ENCODE measurements at regions not wholly inside any gene's neighbourhood (a gene's known extent, or its start where the extent isn't known, plus 50 kb on each side); places are given as distances from the start of the nearest gene placed in this dataset.
"Not testable (repeated sequence)": the region's sequence is repeated elsewhere in the genome, so short reads cannot be mapped to it uniquely, and the experiment has no call there.

DNA sequence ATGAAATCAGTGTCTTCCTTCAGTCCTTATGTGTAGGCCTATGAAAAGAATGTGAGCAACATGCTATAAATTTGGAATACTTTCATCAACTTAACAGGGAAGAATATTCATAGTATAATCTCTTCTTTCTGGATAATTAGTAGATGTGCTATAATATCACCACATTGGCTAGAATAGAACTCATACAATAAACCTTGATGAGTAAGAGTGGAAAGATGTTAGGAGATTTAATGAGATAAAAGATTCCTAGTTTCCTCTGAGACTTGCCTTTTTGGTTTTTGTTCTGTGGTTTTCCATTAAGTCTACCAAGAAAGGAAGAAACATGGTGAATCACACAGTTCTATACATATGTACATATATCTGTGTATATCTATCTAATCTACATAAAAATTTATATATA lies 301.8 kb upstream of the PRR16 start:
- in situ Hi-C loops (cut with MboI; ENCODE audit: low pct_unique_long_range_greater_than_20kb, low sequenced_read_pairs, unreplicated experiment), result no loop called here
- TF ChIP-seq, protein P1, sequence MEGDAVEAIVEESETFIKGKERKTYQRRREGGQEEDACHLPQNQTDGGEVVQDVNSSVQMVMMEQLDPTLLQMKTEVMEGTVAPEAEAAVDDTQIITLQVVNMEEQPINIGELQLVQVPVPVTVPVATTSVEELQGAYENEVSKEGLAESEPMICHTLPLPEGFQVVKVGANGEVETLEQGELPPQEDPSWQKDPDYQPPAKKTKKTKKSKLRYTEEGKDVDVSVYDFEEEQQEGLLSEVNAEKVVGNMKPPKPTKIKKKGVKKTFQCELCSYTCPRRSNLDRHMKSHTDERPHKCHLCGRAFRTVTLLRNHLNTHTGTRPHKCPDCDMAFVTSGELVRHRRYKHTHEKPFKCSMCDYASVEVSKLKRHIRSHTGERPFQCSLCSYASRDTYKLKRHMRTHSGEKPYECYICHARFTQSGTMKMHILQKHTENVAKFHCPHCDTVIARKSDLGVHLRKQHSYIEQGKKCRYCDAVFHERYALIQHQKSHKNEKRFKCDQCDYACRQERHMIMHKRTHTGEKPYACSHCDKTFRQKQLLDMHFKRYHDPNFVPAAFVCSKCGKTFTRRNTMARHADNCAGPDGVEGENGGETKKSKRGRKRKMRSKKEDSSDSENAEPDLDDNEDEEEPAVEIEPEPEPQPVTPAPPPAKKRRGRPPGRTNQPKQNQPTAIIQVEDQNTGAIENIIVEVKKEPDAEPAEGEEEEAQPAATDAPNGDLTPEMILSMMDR (IDR thresholded peaks at IDR 0.05; ENCODE audit: extremely low read depth, insufficient read depth, missing control alignments), result no peak
- no peak for DNase-seq (ENCODE audit: low spot score)

DNA sequence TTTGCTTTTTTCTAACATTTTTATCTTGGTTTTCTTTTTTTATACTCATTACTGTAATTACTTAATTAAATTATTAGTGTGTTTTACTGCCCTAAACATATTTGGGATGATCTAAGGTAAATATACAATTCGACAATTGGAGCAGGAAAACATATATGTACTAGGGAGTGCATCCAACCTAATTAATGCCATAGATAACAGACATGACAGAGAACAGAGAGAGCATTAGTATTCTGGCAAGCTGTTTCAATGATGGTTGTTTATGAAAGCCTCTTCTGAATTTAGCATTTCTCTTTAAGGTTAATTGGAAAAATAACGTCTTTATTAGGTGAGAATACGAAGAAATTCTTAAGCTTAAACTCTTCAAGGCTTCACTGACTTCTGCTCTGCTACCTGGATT lies 300.1 kb upstream of the PRR16 start:
- TF ChIP-seq, protein P1 (IDR thresholded peaks at IDR 0.05; ENCODE audit: extremely low read depth, insufficient read depth, missing control alignments), result no peak
- DNase-seq (ENCODE audit: low spot score), result no peak
- in situ Hi-C loops (cut with MboI; ENCODE audit: low pct_unique_long_range_greater_than_20kb, low sequenced_read_pairs, unreplicated experiment), result no loop called here

DNA sequence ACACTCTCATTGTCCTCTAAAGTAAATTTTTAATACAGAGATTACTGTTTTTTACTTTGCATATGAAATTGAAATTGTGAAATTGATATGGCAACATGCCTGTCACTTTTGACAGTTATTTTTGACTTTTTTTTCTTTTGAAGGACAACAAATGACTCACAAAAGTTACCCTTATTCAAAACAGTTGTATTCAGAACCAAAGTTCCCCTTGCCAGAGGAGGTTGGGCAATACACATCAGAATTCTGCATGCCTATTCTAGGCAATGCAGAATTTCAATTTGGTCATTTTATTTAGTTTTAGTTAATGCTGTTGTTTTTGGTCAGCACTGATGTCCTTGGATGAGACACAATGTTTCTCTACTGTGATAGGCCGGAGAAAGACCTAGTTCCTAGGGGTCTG lies 299.1 kb upstream of the PRR16 start:
- TF ChIP-seq, protein P1 (IDR thresholded peaks at IDR 0.05; ENCODE audit: extremely low read depth, insufficient read depth, missing control alignments), result no peak
- in situ Hi-C loops (cut with MboI; ENCODE audit: low pct_unique_long_range_greater_than_20kb, low sequenced_read_pairs, unreplicated experiment), result no loop called here
- no peak for DNase-seq (ENCODE audit: low spot score)

DNA sequence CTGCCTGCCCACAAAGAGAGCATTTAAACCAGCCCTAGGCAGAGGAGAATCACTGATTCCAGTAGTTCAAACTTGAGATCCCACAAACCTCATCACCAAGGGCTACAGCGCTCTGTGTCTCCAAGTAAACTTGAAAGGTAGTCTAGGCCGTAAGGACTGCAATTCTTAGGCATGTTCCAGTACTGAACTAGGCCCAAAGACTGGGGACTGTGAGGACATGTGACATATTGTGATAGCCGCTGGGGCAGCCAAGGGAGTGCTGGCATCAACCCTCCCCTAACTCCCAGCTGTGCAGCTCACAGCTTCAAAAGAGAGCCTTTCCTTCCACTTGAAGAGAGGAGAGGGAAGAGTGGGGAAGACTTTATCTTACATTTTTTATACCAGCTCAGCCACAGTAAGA lies 291.0 kb upstream of the PRR16 start:
- in situ Hi-C loops (cut with MboI; ENCODE audit: low pct_unique_long_range_greater_than_20kb, low sequenced_read_pairs, unreplicated experiment), result no loop called here
- DNase-seq (ENCODE audit: low spot score), result no peak
- TF ChIP-seq, protein P1 (IDR thresholded peaks at IDR 0.05; ENCODE audit: extremely low read depth, insufficient read depth, missing control alignments), result no peak

DNA sequence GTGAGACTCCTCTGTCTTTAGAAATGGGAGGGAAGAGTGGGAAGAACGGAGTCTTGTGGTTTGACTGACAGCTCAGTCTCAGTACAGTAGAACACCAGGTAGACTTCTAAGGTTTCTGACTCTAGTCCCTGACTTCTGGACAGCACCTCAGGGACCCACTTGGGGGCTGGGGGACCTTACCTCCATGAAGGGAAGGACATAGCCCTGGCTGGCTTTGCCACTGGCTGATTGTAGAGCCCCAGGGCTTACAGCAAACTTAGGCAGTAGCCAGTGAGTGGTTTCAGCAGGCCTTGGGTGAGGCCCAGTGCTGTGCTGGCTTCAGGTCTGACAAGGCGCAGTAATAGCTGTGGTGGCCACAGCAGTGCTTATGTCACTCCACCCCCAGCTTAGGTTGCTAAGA lies 290.0 kb upstream of the PRR16 start:
- in situ Hi-C loops (cut with MboI; ENCODE audit: low pct_unique_long_range_greater_than_20kb, low sequenced_read_pairs, unreplicated experiment), result no loop called here
- TF ChIP-seq, protein P1 (IDR thresholded peaks at IDR 0.05; ENCODE audit: extremely low read depth, insufficient read depth, missing control alignments), result no peak
- no peak for DNase-seq (ENCODE audit: low spot score)

DNA sequence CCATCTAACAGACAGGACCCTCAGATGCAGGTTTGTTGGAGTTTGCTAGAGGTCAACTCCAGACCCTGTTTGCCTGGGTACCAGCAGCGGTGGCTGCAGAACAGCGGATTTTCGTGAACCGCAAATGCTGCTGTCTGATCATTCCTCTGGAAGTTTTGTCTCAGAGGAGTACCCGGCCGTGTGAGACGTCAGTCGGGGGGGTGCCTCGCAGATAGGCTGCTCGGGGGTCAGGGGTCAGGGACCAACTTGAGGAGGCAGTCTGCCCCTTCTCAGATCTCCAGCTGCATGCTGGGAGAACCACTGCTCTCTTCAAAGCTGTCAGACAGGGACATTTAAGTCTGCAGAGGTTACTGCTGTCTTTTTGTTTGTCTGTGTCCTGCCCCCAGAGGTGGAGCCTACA lies 282.9 kb upstream of the PRR16 start:
- DNase-seq (ENCODE audit: low spot score); in situ Hi-C loops (cut with MboI; ENCODE audit: low pct_unique_long_range_greater_than_20kb, low sequenced_read_pairs, unreplicated experiment): not testable (repeated sequence)

DNA sequence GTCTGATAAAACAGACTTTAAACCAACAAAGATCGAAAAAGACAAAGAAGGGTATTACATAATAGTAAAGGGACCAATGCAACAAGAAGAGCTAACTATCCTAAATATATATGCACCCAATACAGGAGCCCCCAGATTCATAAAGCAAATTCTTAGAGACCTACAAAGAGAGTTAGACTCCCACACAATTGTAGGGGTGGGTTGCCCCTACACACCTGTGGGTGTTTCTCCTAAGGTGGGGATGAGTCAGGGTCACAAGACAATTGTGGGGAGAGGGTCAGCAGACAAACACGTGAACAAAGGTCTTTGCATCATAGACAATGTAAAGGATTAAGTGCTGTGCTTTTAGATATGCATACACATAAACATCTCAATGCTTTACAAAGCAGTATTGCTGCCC lies 269.4 kb upstream of the PRR16 start:
- in situ Hi-C loops (cut with MboI; ENCODE audit: low pct_unique_long_range_greater_than_20kb, low sequenced_read_pairs, unreplicated experiment); DNase-seq (ENCODE audit: low spot score): not testable (repeated sequence)

DNA sequence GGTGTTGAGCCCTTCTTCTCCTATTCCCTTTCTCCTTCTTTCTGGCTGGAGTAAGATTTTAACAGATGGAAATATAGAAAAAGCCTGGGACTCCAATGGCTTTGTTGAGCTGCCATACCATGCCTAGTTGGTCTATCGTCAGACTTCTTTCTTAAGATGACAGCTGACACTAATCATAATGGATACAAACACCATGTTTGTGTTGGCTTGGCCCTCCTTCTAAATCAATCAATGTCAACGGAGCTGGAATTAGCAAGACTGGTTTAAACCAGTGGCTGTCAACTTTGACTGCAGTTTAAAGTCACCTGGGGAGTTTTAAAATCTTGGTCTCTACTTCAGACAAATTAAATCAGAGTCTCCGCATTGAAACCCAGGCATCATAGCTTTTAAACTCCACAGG lies 264.5 kb upstream of the PRR16 start:
- DNase-seq (ENCODE audit: low spot score), result no peak
- in situ Hi-C loops (cut with MboI; ENCODE audit: low pct_unique_long_range_greater_than_20kb, low sequenced_read_pairs, unreplicated experiment), result no loop called here
- TF ChIP-seq, protein P1 (IDR thresholded peaks at IDR 0.05; ENCODE audit: extremely low read depth, insufficient read depth, missing control alignments), result no peak
